GM23338 (cell line): ENCODE measurements at regions not wholly inside any gene's neighbourhood (a gene's known extent, or its start where the extent isn't known, plus 50 kb on each side); places are given as distances from the start of the nearest gene placed in this dataset.

Experiments used
- CTCF ChIP-seq, 2 experiments: fragments of 200-600 bp in 1 of 2; sonication (generic) in 1 of 2; conservative IDR thresholded peaks; 2 replicates each; pipeline versions ENCODE4 v1.5.1 to v1.6.1; 2016 to 2017; ENCODE audit warnings: antibody characterized with exemption in 2 of 2, low read depth in 2 of 2, mild to moderate bottlenecking in 2 of 2, moderate library complexity in 1 of 2
- EZH2 ChIP-seq: fragments of 200-600 bp; sonication (generic); IDR thresholded peaks from one replicate; pipeline ENCODE4 v1.8.0; 2017; ENCODE audit warnings: antibody characterized with exemption, mild to moderate bottlenecking, low read depth; ENCODE audit not compliant: unreplicated experiment
- POLR2AphosphoS5 ChIP-seq: IDR thresholded peaks from 2 replicates; pipeline ENCODE4 v1.6.1; 2016; ENCODE audit warnings: antibody characterized with exemption, low read depth
- STAT1 ChIP-seq: IDR thresholded peaks from one replicate; pipeline ENCODE4 v1.6.1; 2016; ENCODE audit warnings: antibody characterized with exemption; ENCODE audit not compliant: unreplicated experiment
- TF ChIP-seq, protein P1 (sequence below): IDR thresholded peaks from one replicate; pipeline ENCODE4 v1.6.1; 2018; ENCODE audit warnings: antibody characterized with exemption; ENCODE audit not compliant: unreplicated experiment
- TF ChIP-seq, protein P2 (sequence below): IDR thresholded peaks from 2 replicates; pipeline ENCODE4 v1.6.1; 2016; ENCODE audit warnings: antibody characterized with exemption

- no peak for TF ChIP-seq CTCF (conservative IDR thresholded peaks at IDR 0.05; ENCODE audit: low read depth in 2 of 2)
- TF ChIP-seq, protein P1, sequence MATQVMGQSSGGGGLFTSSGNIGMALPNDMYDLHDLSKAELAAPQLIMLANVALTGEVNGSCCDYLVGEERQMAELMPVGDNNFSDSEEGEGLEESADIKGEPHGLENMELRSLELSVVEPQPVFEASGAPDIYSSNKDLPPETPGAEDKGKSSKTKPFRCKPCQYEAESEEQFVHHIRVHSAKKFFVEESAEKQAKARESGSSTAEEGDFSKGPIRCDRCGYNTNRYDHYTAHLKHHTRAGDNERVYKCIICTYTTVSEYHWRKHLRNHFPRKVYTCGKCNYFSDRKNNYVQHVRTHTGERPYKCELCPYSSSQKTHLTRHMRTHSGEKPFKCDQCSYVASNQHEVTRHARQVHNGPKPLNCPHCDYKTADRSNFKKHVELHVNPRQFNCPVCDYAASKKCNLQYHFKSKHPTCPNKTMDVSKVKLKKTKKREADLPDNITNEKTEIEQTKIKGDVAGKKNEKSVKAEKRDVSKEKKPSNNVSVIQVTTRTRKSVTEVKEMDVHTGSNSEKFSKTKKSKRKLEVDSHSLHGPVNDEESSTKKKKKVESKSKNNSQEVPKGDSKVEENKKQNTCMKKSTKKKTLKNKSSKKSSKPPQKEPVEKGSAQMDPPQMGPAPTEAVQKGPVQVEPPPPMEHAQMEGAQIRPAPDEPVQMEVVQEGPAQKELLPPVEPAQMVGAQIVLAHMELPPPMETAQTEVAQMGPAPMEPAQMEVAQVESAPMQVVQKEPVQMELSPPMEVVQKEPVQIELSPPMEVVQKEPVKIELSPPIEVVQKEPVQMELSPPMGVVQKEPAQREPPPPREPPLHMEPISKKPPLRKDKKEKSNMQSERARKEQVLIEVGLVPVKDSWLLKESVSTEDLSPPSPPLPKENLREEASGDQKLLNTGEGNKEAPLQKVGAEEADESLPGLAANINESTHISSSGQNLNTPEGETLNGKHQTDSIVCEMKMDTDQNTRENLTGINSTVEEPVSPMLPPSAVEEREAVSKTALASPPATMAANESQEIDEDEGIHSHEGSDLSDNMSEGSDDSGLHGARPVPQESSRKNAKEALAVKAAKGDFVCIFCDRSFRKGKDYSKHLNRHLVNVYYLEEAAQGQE: no peak
- TF ChIP-seq EZH2: no peak
- no peak for TF ChIP-seq STAT1
- no peak for TF ChIP-seq POLR2AphosphoS5
- TF ChIP-seq, protein P2, sequence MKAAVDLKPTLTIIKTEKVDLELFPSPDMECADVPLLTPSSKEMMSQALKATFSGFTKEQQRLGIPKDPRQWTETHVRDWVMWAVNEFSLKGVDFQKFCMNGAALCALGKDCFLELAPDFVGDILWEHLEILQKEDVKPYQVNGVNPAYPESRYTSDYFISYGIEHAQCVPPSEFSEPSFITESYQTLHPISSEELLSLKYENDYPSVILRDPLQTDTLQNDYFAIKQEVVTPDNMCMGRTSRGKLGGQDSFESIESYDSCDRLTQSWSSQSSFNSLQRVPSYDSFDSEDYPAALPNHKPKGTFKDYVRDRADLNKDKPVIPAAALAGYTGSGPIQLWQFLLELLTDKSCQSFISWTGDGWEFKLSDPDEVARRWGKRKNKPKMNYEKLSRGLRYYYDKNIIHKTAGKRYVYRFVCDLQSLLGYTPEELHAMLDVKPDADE: no peak
These were observed 94.6 kb upstream of the RFC3 start for GRCh38 chr13:33723365-33723764.
